Dendritic cell treated with granulocyte-macrophage colony-stimulating factor and Interleukin-4, amounts not matched to agents 40 ng/mL and 50 ng/mL, for 4 days (primary cell): ENCODE measurements at regions not wholly inside any gene's neighbourhood (a gene's known extent, or its start where the extent isn't known, plus 50 kb on each side); places are given as distances from the start of the nearest gene placed in this dataset.
"Not testable (repeated sequence)": the region's sequence is repeated elsewhere in the genome, so short reads cannot be mapped to it uniquely, and the experiment has no call there.

Experiments used
- H3K27ac Mint-ChIP-seq: one replicate; pipeline ENCODE4 v1.8.0; 2022; ENCODE audit warnings: mild to moderate bottlenecking, mixed read lengths
- H3K27me3 Mint-ChIP-seq: one replicate; pipeline ENCODE4 v1.8.0; 2022; ENCODE audit warnings: mild to moderate bottlenecking, mixed read lengths
- H3K36me3 Mint-ChIP-seq: one replicate; pipeline ENCODE4 v1.8.0; 2022; ENCODE audit warnings: low read depth, mixed read lengths
- H3K4me1 Mint-ChIP-seq: one replicate; pipeline ENCODE4 v1.8.0; 2022; ENCODE audit warnings: low read depth, mixed read lengths
- H3K4me3 Mint-ChIP-seq: one replicate; pipeline ENCODE4 v1.8.0; 2022; ENCODE audit warnings: mild to moderate bottlenecking, moderate library complexity, mixed read lengths
- H3K9me3 Mint-ChIP-seq: one replicate; pipeline ENCODE4 v1.8.0; 2022; ENCODE audit warnings: mixed read lengths
- intact Hi-C: fragments of 100-400 bp; cut with micrococcal nuclease; formaldehyde crosslinking; loops from one replicate; pipeline ENCODE4 v1.15.0; 2022

GRCh38 chr3:94323596-94323995 is 260.7 kb downstream of the NSUN3 start:
- peaks cover 6% of the 10 kb centered on the region for H3K9me3 Mint-ChIP-seq
- intact Hi-C loops, result no loop called here

DNA sequence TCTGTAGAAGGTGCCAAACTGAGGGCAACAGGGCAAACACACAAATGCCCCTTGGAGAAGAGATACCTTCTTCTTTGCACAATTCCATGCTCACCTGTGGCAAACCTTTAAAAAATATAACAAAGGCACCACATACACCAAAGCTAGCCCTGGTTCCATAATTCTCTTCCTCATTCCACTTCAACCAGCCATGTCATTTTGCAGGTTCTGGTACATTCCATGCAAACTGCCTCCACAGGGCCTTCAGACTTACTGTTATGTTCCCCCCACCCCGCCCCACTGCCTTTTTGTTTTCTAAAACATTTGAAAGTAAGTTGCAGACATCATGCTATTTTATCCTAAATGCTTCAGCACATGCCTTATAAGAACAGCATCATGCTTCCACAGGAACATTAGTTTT is 269.0 kb downstream of the NSUN3 start:
- H3K4me1 Mint-ChIP-seq, result no peaks in the 10 kb centered on the region
- intact Hi-C loops, result no loop called here
- H3K9me3 Mint-ChIP-seq, result no peaks in the 10 kb centered on the region
- H3K27me3 Mint-ChIP-seq, result no peaks in the 10 kb centered on the region
- no peak overlapping the region for H3K4me3 Mint-ChIP-seq
- no peaks in the 10 kb centered on the region for H3K36me3 Mint-ChIP-seq
- H3K27ac Mint-ChIP-seq, result no peak overlapping the region

More at GRCh38 chr3:94323596-94323995, 260.7 kb downstream of the NSUN3 start:
- no peak overlapping the region for H3K27ac Mint-ChIP-seq
- H3K36me3 Mint-ChIP-seq, result no peaks in the 10 kb centered on the region
- no peak overlapping the region for H3K4me3 Mint-ChIP-seq
- no peaks in the 10 kb centered on the region for H3K27me3 Mint-ChIP-seq
- no peaks in the 10 kb centered on the region for H3K4me1 Mint-ChIP-seq

- no peaks in the 10 kb centered on the region for H3K4me1 Mint-ChIP-seq
- intact Hi-C loops, result no loop called here
- H3K27ac Mint-ChIP-seq, result no peak overlapping the region
- no peaks in the 10 kb centered on the region for H3K36me3 Mint-ChIP-seq
- H3K4me3 Mint-ChIP-seq, result no peak overlapping the region
- H3K9me3 Mint-ChIP-seq, result no peaks in the 10 kb centered on the region
- no peaks in the 10 kb centered on the region for H3K27me3 Mint-ChIP-seq
Measured at GRCh38 chr3:94336046-94336753, 273.3 kb downstream of the NSUN3 start.

DNA sequence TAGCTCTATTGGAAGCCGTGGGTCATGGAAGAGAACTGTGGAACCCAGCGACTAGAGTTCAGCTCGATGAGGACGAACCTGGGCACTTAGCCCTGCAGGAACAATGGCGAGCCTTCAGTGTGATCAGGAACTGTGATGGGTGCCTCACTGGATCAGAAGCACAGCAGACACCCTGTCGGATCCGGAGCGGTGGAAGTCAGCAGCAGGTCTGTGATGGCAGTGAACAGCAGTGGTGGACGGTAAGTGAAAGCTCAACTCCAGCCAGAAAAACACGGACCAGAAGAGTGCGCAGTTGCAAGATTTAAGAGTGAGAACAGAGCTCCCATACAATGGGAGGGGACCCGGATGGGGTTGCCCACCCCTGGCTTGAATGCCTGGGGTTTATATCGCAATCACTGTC is 282.2 kb downstream of the NSUN3 start:
- Mint-ChIP-seq H3K4me1 (no peaks in the 10 kb centered on the region), H3K4me3 (no peak overlapping the region)

DNA sequence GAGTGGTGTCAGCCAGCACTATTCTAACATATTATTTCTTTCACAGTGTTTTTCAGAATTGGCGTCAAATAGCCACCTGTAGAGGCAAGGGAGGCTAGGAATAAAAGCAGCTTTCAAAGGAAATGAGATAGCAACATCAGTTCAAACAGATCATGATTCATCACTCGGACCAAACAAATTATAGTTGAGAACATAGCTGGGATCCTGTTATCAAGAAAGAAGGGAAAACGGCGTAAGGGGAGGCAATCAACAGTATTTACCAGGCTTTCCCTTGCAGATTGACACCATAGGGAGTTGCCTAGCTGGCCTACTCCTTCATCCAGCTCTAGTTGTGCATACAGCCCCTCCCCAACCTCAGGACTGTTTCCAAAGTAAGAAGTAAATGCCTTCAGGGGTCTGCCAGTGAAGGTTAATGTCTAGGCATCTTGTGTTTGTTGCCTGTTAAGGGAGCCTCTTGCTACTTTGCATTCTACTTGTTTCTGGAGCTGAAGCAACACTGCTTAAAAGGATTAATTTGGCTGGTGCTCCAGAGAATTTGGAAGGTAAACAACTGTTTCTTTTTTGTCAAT is 286.5 kb downstream of the NSUN3 start:
- no peaks in the 10 kb centered on the region for H3K27me3 Mint-ChIP-seq
- intact Hi-C loops, result no loop called here
- no peaks in the 10 kb centered on the region for H3K36me3 Mint-ChIP-seq
- H3K27ac Mint-ChIP-seq, result no peak overlapping the region
- no peak overlapping the region for H3K4me3 Mint-ChIP-seq
- no peaks in the 10 kb centered on the region for H3K4me1 Mint-ChIP-seq
- peaks cover 37% of the 10 kb centered on the region for H3K9me3 Mint-ChIP-seq

More for the DNA sequence above, 282.2 kb downstream of the NSUN3 start:
- no peak overlapping the region for H3K27ac Mint-ChIP-seq
- H3K27me3 Mint-ChIP-seq, result no peaks in the 10 kb centered on the region
- no peaks in the 10 kb centered on the region for H3K36me3 Mint-ChIP-seq
- H3K9me3 Mint-ChIP-seq, result peaks cover 37% of the 10 kb centered on the region
- intact Hi-C loops, result no loop called here

GRCh38 chr3:94356581-94356980 is 293.7 kb downstream of the NSUN3 start:
- H3K4me1 Mint-ChIP-seq, result no peaks in the 10 kb centered on the region

DNA sequence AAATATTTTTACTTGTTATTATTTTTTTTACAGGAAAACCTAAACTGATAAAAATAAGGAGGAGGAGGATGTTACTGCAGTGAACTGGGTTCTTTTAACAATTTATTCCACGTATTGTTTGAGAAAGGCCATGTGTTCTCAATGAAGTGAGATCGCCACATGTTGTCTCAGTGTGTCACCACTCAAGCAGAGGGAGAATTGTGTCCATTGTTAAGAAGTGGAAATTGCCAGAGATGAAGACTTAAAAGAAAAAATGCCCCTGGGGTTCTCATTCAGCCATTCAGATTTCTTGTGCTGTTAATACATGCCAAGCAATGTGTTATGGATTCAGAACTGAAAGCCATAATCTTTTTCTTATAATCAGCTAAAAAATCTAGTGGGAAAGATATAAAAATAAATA is 297.1 kb downstream of the NSUN3 start:
- Mint-ChIP-seq H3K4me3 (no peak overlapping the region), H3K4me1 (no peaks in the 10 kb centered on the region), H3K27me3 (no peaks in the 10 kb centered on the region), H3K36me3 (no peaks in the 10 kb centered on the region), H3K27ac (no peak overlapping the region), H3K9me3 (peaks cover 5% of the 10 kb centered on the region)
- intact Hi-C loops, result no loop called here

More at GRCh38 chr3:94356581-94356980, 293.7 kb downstream of the NSUN3 start:
- H3K27me3 Mint-ChIP-seq, result no peaks in the 10 kb centered on the region
- intact Hi-C loops, result no loop called here
- H3K27ac Mint-ChIP-seq, result no peak overlapping the region
- H3K36me3 Mint-ChIP-seq, result no peaks in the 10 kb centered on the region
- H3K9me3 Mint-ChIP-seq, result peaks cover 5% of the 10 kb centered on the region
- H3K4me3 Mint-ChIP-seq, result no peak overlapping the region

GRCh38 chr3:94360987-94361386 is 298.1 kb downstream of the NSUN3 start:
- no peaks in the 10 kb centered on the region for H3K27me3 Mint-ChIP-seq
- H3K9me3 Mint-ChIP-seq, result peaks cover 5% of the 10 kb centered on the region
- no peaks in the 10 kb centered on the region for H3K36me3 Mint-ChIP-seq
- no peaks in the 10 kb centered on the region for H3K4me1 Mint-ChIP-seq
- intact Hi-C loops, result no loop called here
- no peak overlapping the region for H3K27ac Mint-ChIP-seq
- no peak overlapping the region for H3K4me3 Mint-ChIP-seq

DNA sequence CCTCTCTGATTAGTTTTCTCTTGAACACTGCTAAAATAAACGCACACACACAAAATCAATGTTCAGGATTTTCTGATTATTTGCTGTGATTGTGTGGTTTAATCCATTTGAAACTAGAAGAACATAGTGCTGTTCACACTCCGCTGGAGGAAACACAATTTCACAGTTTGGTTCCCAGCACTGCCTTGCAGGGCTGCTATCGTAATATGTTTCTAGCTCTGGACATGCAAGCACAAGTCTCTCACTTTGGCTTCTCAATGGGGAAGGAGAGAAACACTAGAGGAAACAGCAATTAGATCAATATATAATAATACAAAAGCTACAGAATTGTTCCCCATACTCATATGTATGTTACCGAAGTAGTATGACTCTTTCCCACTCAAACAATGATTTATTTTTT is 299.5 kb downstream of the NSUN3 start:
- Mint-ChIP-seq H3K9me3 (peaks cover 5% of the 10 kb centered on the region), H3K4me1 (no peaks in the 10 kb centered on the region), H3K27ac (no peak overlapping the region), H3K36me3 (no peaks in the 10 kb centered on the region), H3K27me3 (no peaks in the 10 kb centered on the region), H3K4me3 (no peak overlapping the region)
- intact Hi-C loops, result no loop called here

GRCh38 chr3:94365006-94365405 is 302.1 kb downstream of the NSUN3 start:
- Mint-ChIP-seq H3K27ac (no peak overlapping the region), H3K9me3 (peaks cover 18% of the 10 kb centered on the region), H3K27me3 (no peaks in the 10 kb centered on the region), H3K4me1 (no peaks in the 10 kb centered on the region), H3K4me3 (no peak overlapping the region), H3K36me3 (no peaks in the 10 kb centered on the region)
- intact Hi-C loops, result no loop called here

DNA sequence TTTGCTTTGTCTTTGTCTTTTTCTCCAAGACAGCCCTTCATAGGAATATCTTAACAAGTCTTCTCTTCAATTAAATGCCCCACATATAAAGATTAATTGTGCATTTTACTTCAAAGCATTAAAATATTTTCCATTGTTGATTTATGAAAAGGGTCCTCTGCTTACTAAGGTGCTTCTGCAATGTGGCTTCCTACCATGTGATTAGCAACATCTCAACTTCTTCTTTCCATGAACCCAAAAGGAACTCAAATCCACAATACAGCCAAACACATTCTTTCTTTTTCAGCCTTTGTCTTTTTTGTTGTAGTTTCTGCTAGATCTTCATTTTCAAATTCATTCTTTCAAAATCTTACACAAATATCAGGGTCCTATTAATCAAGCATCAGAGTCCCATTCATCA is 309.2 kb downstream of the NSUN3 start:
- Mint-ChIP-seq H3K4me1 (no peaks in the 10 kb centered on the region), H3K4me3 (no peak overlapping the region), H3K9me3 (peaks cover 30% of the 10 kb centered on the region), H3K27ac (no peak overlapping the region), H3K27me3 (no peaks in the 10 kb centered on the region), H3K36me3 (no peaks in the 10 kb centered on the region)
- intact Hi-C loops, result no loop called here

DNA sequence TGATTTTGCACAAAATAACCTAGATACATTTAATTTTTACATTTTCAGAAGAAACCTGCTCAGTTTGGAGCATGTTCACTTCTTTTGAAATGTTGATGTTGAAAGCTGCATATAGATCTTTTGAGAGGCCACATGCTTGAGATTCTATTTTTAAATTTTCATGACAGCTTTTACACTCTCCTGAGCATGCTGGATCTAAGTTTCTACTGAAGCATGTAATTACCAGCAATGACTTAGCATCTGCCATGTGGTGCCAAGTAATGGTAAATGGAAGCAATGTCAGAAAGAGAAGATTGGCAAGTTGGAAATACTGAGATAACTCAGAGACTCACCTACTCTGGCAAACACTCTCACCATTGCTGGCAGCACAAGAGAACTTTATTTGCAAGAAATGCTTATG is 310.6 kb downstream of the NSUN3 start:
- Mint-ChIP-seq H3K27me3 (no peaks in the 10 kb centered on the region), H3K4me1 (no peaks in the 10 kb centered on the region), H3K4me3 (no peak overlapping the region), H3K9me3 (peaks cover 27% of the 10 kb centered on the region), H3K36me3 (no peaks in the 10 kb centered on the region), H3K27ac (no peak overlapping the region)
- intact Hi-C loops, result no loop called here

DNA sequence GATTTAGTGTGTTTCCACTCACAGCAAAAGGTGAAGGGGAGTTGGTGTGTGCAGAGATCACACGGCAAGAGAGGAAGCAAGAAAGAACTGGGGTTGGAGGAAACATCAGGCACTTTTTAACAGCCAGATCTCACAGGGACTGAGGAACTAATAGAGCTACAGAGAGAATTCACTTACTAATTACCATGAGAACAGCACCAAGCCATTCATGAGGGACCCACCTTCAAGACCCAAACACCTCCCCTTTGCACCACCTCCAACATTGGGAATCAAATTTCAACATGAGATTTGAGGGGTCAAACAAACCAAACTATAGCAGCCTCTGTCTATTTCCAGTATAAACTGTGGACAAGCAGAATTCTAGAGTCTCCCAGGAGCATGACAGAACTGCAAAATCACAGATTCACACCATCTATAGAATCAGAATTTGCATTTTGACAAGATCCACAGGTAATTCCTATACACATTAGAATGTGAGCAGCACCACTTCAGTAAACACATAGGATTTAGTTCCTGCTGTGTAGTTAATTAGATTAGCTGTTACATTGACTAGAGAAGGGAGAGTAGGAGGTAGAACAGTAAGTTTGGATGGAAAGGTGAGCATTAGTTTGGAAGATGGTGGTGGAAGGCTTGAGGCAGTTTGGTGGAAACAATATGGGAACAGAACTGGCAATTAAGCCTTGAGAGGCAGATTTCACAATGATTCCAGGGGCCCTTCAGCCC is 311.7 kb downstream of the NSUN3 start:
- Mint-ChIP-seq H3K4me1 (no peaks in the 10 kb centered on the region), H3K27me3 (no peaks in the 10 kb centered on the region), H3K4me3 (no peak overlapping the region), H3K27ac (no peak overlapping the region), H3K9me3 (peaks cover 15% of the 10 kb centered on the region), H3K36me3 (no peaks in the 10 kb centered on the region)
- intact Hi-C loops, result no loop called here

GRCh38 chr3:94377123-94377696 is 314.3 kb downstream of the NSUN3 start:
- H3K36me3 Mint-ChIP-seq, H3K27me3 Mint-ChIP-seq, H3K4me1 Mint-ChIP-seq, intact Hi-C loops, H3K4me3 Mint-ChIP-seq, H3K9me3 Mint-ChIP-seq, H3K27ac Mint-ChIP-seq: not testable (repeated sequence)
